ENCODE measurements at regions not wholly inside any gene's neighbourhood (a gene's known extent, or its start where the extent isn't known, plus 50 kb on each side); places are given as distances from the start of the nearest gene placed in this dataset.

GRCh38 chr7:106523482-106523881, 137.5 kb downstream of the CCDC71L start:
- in situ Hi-C loops (cut with HindIII; ENCODE audit: extremely low pct_ligation_motif_present, low pct_unique_long_range_greater_than_20kb) (no loop called here), intact Hi-C loops (cut with micrococcal nuclease; ENCODE audit: unreplicated experiment) (no loop called here)
- H4K20me1 ChIP-seq (ENCODE audit: insufficient read depth, low read length), result no peaks in the 10 kb centered on the region
- no peaks in the 10 kb centered on the region for H3K36me3 ChIP-seq (replicated peaks in 1 of 2; ENCODE audit: control insufficient read depth in 1 of 2, insufficient read depth in 2 of 2, low read length in 2 of 2)
- no peak for FAIRE-seq
- TF ChIP-seq ARNT (IDR thresholded peaks at IDR 0.05) (no peak), ZC3H13 (CRISPR knock-in tag; IDR thresholded peaks at IDR 0.05) (no peak), SRY (CRISPR knock-in tag; IDR thresholded peaks at IDR 0.05) (no peak), ZNF430 (CRISPR knock-in tag; IDR thresholded peaks at IDR 0.05) (no peak), RORA (CRISPR knock-in tag; IDR thresholded peaks at IDR 0.05) (no peak), ZFP36 (IDR thresholded peaks at IDR 0.05; ENCODE audit: borderline replicate concordance, low read depth, low read length, partially characterized antibody) (no peak)
- TF ChIP-seq, protein P1, sequence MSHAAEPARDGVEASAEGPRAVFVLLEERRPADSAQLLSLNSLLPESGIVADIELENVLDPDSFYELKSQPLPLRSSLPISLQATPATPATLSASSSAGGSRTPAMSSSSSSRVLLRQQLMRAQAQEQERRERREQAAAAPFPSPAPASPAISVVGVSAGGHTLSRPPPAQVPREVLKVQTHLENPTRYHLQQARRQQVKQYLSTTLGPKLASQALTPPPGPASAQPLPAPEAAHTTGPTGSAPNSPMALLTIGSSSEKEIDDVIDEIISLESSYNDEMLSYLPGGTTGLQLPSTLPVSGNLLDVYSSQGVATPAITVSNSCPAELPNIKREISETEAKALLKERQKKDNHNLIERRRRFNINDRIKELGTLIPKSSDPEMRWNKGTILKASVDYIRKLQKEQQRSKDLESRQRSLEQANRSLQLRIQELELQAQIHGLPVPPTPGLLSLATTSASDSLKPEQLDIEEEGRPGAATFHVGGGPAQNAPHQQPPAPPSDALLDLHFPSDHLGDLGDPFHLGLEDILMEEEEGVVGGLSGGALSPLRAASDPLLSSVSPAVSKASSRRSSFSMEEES (CRISPR knock-in tag; IDR thresholded peaks at IDR 0.05), result no peak
- no peaks in the 10 kb centered on the region for H3K4me1 ChIP-seq (ENCODE audit: insufficient read depth, low read length)
- BruUV-seq (replicated peaks), result no TSS peak
- no peak for DNase-seq (ENCODE audit: low spot score)
- H2AFZ ChIP-seq (ENCODE audit: low read length), result no peak overlapping the region
- ChIA-PET CTCF (ENCODE audit: low intra/inter-chr PET ratio, low total read pairs) (no interaction called here), POLR2A (no interaction called here)
- H3K4me2 ChIP-seq (ENCODE audit: low read depth, low read length), result no peak overlapping the region
- peaks cover 0 to 5% of the 10 kb centered on the region in 2 experiments; a peak in 3 of 5 replicates for H3K27me3 ChIP-seq (ENCODE audit: control insufficient read depth in 1 of 2, insufficient read depth in 2 of 2, low read length in 2 of 2)
- 5% methylated on average over 8 of the region's 8 CpGs for whole genome bisulfite sequencing (ENCODE audit: low lambda C conversion rate)
- ATAC-seq, result no peak
- H3K9ac ChIP-seq (ENCODE audit: insufficient read depth, low read depth, low read length), result no peak overlapping the region
- no peaks in the 10 kb centered on the region for H3K79me2 ChIP-seq (ENCODE audit: insufficient read depth, low read length)
- H3K9me3 ChIP-seq (ENCODE audit: low read length), result no peaks in the 10 kb centered on the region
- H3K27ac ChIP-seq (ENCODE audit: extremely low read length, insufficient read depth, low read length), result no peak overlapping the region
- no peak overlapping the region for H3K4me3 ChIP-seq (replicated peaks in 1 of 3; ENCODE audit: insufficient read depth in 1 of 3, low read depth in 2 of 3, low read length in 3 of 3)

GRCh38 chr7:106522696-106523095, 138.3 kb downstream of the CCDC71L start:
- H3K27ac ChIP-seq (ENCODE audit: extremely low read length, insufficient read depth, low read length), result no peak overlapping the region
- TF ChIP-seq ZNF232 (CRISPR knock-in tag; IDR thresholded peaks at IDR 0.05; ENCODE audit: borderline replicate concordance) (no peak), MED1 (CRISPR knock-in tag; IDR thresholded peaks at IDR 0.05) (no peak), HOXA3 (CRISPR knock-in tag; IDR thresholded peaks at IDR 0.05) (no peak), IRF1 (CRISPR knock-in tag; IDR thresholded peaks at IDR 0.05; ENCODE audit: low read depth) (no peak), SNAPC2 (CRISPR knock-in tag; IDR thresholded peaks at IDR 0.05) (no peak), ZNF460 (CRISPR knock-in tag; IDR thresholded peaks at IDR 0.05; ENCODE audit: borderline replicate concordance) (no peak)
- TF ChIP-seq, protein P2, sequence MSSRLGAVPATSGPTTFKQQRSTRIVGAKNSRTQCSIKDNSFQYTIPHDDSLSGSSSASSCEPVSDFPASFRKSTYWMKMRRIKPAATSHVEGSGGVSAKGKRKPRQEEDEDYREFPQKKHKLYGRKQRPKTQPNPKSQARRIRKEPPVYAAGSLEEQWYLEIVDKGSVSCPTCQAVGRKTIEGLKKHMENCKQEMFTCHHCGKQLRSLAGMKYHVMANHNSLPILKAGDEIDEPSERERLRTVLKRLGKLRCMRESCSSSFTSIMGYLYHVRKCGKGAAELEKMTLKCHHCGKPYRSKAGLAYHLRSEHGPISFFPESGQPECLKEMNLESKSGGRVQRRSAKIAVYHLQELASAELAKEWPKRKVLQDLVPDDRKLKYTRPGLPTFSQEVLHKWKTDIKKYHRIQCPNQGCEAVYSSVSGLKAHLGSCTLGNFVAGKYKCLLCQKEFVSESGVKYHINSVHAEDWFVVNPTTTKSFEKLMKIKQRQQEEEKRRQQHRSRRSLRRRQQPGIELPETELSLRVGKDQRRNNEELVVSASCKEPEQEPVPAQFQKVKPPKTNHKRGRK (CRISPR knock-in tag; IDR thresholded peaks at IDR 0.05), result no peak
- no peak overlapping the region for H3K4me2 ChIP-seq (ENCODE audit: low read depth, low read length)
- no peaks in the 10 kb centered on the region for H3K4me1 ChIP-seq (ENCODE audit: insufficient read depth, low read length)
- H3K9ac ChIP-seq (ENCODE audit: insufficient read depth, low read depth, low read length), result no peak overlapping the region
- H3K27me3 ChIP-seq (ENCODE audit: control insufficient read depth in 1 of 2, insufficient read depth in 2 of 2, low read length in 2 of 2), result peaks cover 0 to 5% of the 10 kb centered on the region in 2 experiments; a peak in 3 of 5 replicates
- no peak overlapping the region for H2AFZ ChIP-seq (ENCODE audit: low read length)
- no TSS peak for BruUV-seq (replicated peaks)
- no peak for DNase-seq (ENCODE audit: low spot score)
- ChIA-PET POLR2A (no interaction called here), CTCF (ENCODE audit: low intra/inter-chr PET ratio, low total read pairs) (no interaction called here)
- no peaks in the 10 kb centered on the region for H3K9me3 ChIP-seq (ENCODE audit: low read length)
- intact Hi-C loops (cut with micrococcal nuclease; ENCODE audit: unreplicated experiment), result no loop called here
- no peaks in the 10 kb centered on the region for H3K79me2 ChIP-seq (ENCODE audit: insufficient read depth, low read length)
- H4K20me1 ChIP-seq (ENCODE audit: insufficient read depth, low read length), result no peaks in the 10 kb centered on the region
- FAIRE-seq, result no peak
- in situ Hi-C loops (cut with HindIII; ENCODE audit: extremely low pct_ligation_motif_present, low pct_unique_long_range_greater_than_20kb), result no loop called here
- 20% methylated on average over 5 of the region's 5 CpGs for WGBS (ENCODE audit: low lambda C conversion rate)
- ATAC-seq, result no peak
- no peaks in the 10 kb centered on the region for H3K36me3 ChIP-seq (replicated peaks in 1 of 2; ENCODE audit: control insufficient read depth in 1 of 2, insufficient read depth in 2 of 2, low read length in 2 of 2)
- no peak overlapping the region for H3K4me3 ChIP-seq (replicated peaks in 1 of 3; ENCODE audit: insufficient read depth in 1 of 3, low read depth in 2 of 3, low read length in 3 of 3)

Data from HepG2 (cell line).